AG04450 (cell line): ENCODE measurements at regions not wholly inside any gene's neighbourhood (a gene's known extent, or its start where the extent isn't known, plus 50 kb on each side); places are given as distances from the start of the nearest gene placed in this dataset.
"Not testable (repeated sequence)": the region's sequence is repeated elsewhere in the genome, so short reads cannot be mapped to it uniquely, and the experiment has no call there.

Experiments used
- CTCF ChIA-PET: fragments of 300-600, 350-600 bp; formaldehyde crosslinking; extraction: SDS; loops from one replicate; lab custom pipeline; 2022; ENCODE audit warnings: antibody characterized with exemption, inconsistent platforms; lab: Charles Lee
- POLR2A ChIA-PET: fragments of 350-600 bp; formaldehyde crosslinking; extraction: SDS; loops from one replicate; lab custom pipeline; 2021; ENCODE audit warnings: antibody characterized with exemption, inconsistent platforms; lab: Yijun Ruan, JAX
- DNase-seq: peaks from one replicate; pipeline ENCODE4 v3.0.0-alpha.2; 2011; ENCODE audit warnings: low read depth, low spot score
- H3K27ac ChIP-seq: one replicate; pipeline ENCODE4 v1.5.1; 2012; ENCODE audit warnings: low read depth, low read length, control low read depth
- H3K27me3 ChIP-seq: one replicate; pipeline ENCODE4 v1.6.0; 2012; ENCODE audit warnings: low read length; ENCODE audit not compliant: control insufficient read depth, insufficient read depth
- H3K4me3 ChIP-seq: 2 replicates; pipeline ENCODE4 v1.5.1; 2011; ENCODE audit warnings: mild to moderate bottlenecking, low read depth, low read length, control low read depth
- H3K9me3 ChIP-seq: 2 replicates; pipeline ENCODE4 v1.5.1; 2012; ENCODE audit warnings: low read length; ENCODE audit not compliant: control insufficient read depth, insufficient read depth
- CTCF ChIP-seq: IDR thresholded peaks from 2 replicates; pipeline ENCODE4 v1.5.1; 2011; ENCODE audit warnings: low read depth, low read length, control low read depth, inconsistent platforms

GRCh38 chr4:75284831-75285230 is 229.4 kb downstream of the RCHY1 start:
- CTCF ChIA-PET, result interaction anchor here (0.5 kb wide), 1 partner anchor 102 kb away, joined by 3 read pairs; no protein-coding TSS in a partner anchor

GRCh38 chr4:75280461-75280860 is 233.7 kb downstream of the RCHY1 start:
- H3K9me3 ChIP-seq, H3K27me3 ChIP-seq, H3K27ac ChIP-seq, H3K4me3 ChIP-seq, CTCF ChIA-PET, DNase-seq, POLR2A ChIA-PET: not testable (repeated sequence)

More at GRCh38 chr4:75284831-75285230, 229.4 kb downstream of the RCHY1 start:
- Histone ChIP-seq H3K4me3 (no peak overlapping the region), H3K27ac (no peak overlapping the region), H3K9me3 (no peaks in the 10 kb centered on the region), H3K27me3 (peaks cover 2% of the 10 kb centered on the region)
- POLR2A ChIA-PET, result no interaction called here
- no peak for TF ChIP-seq CTCF
- DNase-seq, result no peak

GRCh38 chr4:75259306-75259705 is 254.9 kb downstream of the RCHY1 start:
- no peak overlapping the region for H3K27ac ChIP-seq
- no peak for DNase-seq
- ChIA-PET CTCF (no interaction called here), POLR2A (no interaction called here)
- no peak for TF ChIP-seq CTCF
- H3K27me3 ChIP-seq, result no peaks in the 10 kb centered on the region
- H3K4me3 ChIP-seq, result no peak overlapping the region
- H3K9me3 ChIP-seq, result no peaks in the 10 kb centered on the region

- POLR2A ChIA-PET, result no interaction called here
- Histone ChIP-seq H3K4me3 (no peak overlapping the region), H3K27me3 (no peaks in the 10 kb centered on the region), H3K9me3 (no peaks in the 10 kb centered on the region; the same call in 1 of the 2 replicates), H3K27ac (no peak overlapping the region)
- CTCF ChIA-PET, result no interaction called here
- no peak for TF ChIP-seq CTCF
- DNase-seq, result no peak
Observed at GRCh38 chr4:75255261-75255660, 258.9 kb downstream of the RCHY1 start.

GRCh38 chr4:75254745-75255144 is 259.5 kb downstream of the RCHY1 start:
- TF ChIP-seq CTCF, result no peak
- Histone ChIP-seq H3K27me3 (no peaks in the 10 kb centered on the region), H3K9me3 (no peaks in the 10 kb centered on the region; the same call in 1 of the 2 replicates), H3K4me3 (no peak overlapping the region), H3K27ac (no peak overlapping the region)
- no peak for DNase-seq
- POLR2A ChIA-PET, result no interaction called here
- CTCF ChIA-PET, result no interaction called here

- H3K9me3 ChIP-seq, H3K4me3 ChIP-seq, DNase-seq, H3K27ac ChIP-seq, POLR2A ChIA-PET, CTCF ChIA-PET, H3K27me3 ChIP-seq: not testable (repeated sequence)
Observed at GRCh38 chr4:75253094-75253493, 261.1 kb downstream of the RCHY1 start.
